ENCODE measurements at regions not wholly inside any gene's neighbourhood (a gene's known extent, or its start where the extent isn't known, plus 50 kb on each side); places are given as distances from the start of the nearest gene placed in this dataset.

- Histone ChIP-seq H3K36me3 (no peaks in the 10 kb centered on the region), H3K27ac (no peak overlapping the region), H3K4me3 (ENCODE audit: low read depth, low read length) (no peak overlapping the region), H3K27me3 (ENCODE audit: insufficient read depth, low read depth, severe bottlenecking) (peaks cover 73% of the 10 kb centered on the region), H3K9me3 (ENCODE audit: severe bottlenecking) (no peaks in the 10 kb centered on the region)
- DNase-seq, result no peak
- TF ChIP-seq CTCF (IDR thresholded peaks at IDR 0.05; ENCODE audit: low read depth, low read length), result no peak
These were observed 93.6 kb upstream of the GPR139 start for GRCh38 chr16:20167323-20167722.

- H3K27ac ChIP-seq, result no peak overlapping the region
- no peak for TF ChIP-seq CTCF (IDR thresholded peaks at IDR 0.05; ENCODE audit: low read depth, low read length)
- H3K4me3 ChIP-seq (ENCODE audit: low read depth, low read length), result no peak overlapping the region
- H3K9me3 ChIP-seq (ENCODE audit: severe bottlenecking), result no peaks in the 10 kb centered on the region
- no peak for DNase-seq
- no peaks in the 10 kb centered on the region for H3K36me3 ChIP-seq
- H3K27me3 ChIP-seq (ENCODE audit: insufficient read depth, low read depth, severe bottlenecking), result peaks cover 78% of the 10 kb centered on the region
These were observed 93.0 kb upstream of the GPR139 start for GRCh38 chr16:20166531-20167235.

GRCh38 chr16:20153444-20153843 lies 79.8 kb upstream of the GPR139 start:
- H3K27ac ChIP-seq, result no peak overlapping the region
- no peak for TF ChIP-seq CTCF (IDR thresholded peaks at IDR 0.05; ENCODE audit: low read depth, low read length)
- no peak for DNase-seq
- H3K4me3 ChIP-seq (ENCODE audit: low read depth, low read length), result no peak overlapping the region
- no peaks in the 10 kb centered on the region for H3K9me3 ChIP-seq (ENCODE audit: severe bottlenecking)
- no peaks in the 10 kb centered on the region for H3K36me3 ChIP-seq
- H3K27me3 ChIP-seq (ENCODE audit: insufficient read depth, low read depth, severe bottlenecking), result peaks cover 35% of the 10 kb centered on the region

GRCh38 chr16:20147091-20147490 lies 73.4 kb upstream of the GPR139 start:
- H3K4me3 ChIP-seq (ENCODE audit: low read depth, low read length), result no peak overlapping the region
- no peak for TF ChIP-seq CTCF (IDR thresholded peaks at IDR 0.05; ENCODE audit: low read depth, low read length)

GRCh38 chr16:20141956-20142355 lies 68.3 kb upstream of the GPR139 start:
- no peak for TF ChIP-seq CTCF (IDR thresholded peaks at IDR 0.05; ENCODE audit: low read depth, low read length)
- peaks cover 53% of the 10 kb centered on the region for H3K27me3 ChIP-seq (ENCODE audit: insufficient read depth, low read depth, severe bottlenecking)
- H3K27ac ChIP-seq, result no peak overlapping the region
- H3K9me3 ChIP-seq (ENCODE audit: severe bottlenecking), result no peaks in the 10 kb centered on the region
- no peak for DNase-seq
- no peaks in the 10 kb centered on the region for H3K36me3 ChIP-seq
- H3K4me3 ChIP-seq (ENCODE audit: low read depth, low read length), result no peak overlapping the region

More at GRCh38 chr16:20147091-20147490, 73.4 kb upstream of the GPR139 start:
- Histone ChIP-seq H3K36me3 (no peaks in the 10 kb centered on the region), H3K27ac (no peak overlapping the region), H3K27me3 (ENCODE audit: insufficient read depth, low read depth, severe bottlenecking) (peaks cover 53% of the 10 kb centered on the region), H3K9me3 (ENCODE audit: severe bottlenecking) (no peaks in the 10 kb centered on the region)
- no peak for DNase-seq

GRCh38 chr16:20137909-20138308 lies 64.2 kb upstream of the GPR139 start:
- H3K4me3 ChIP-seq (ENCODE audit: low read depth, low read length), result no peak overlapping the region
- TF ChIP-seq CTCF (IDR thresholded peaks at IDR 0.05; ENCODE audit: low read depth, low read length), result no peak
- H3K27ac ChIP-seq, result no peak overlapping the region
- no peaks in the 10 kb centered on the region for H3K9me3 ChIP-seq (ENCODE audit: severe bottlenecking)
- no peak for DNase-seq
- H3K27me3 ChIP-seq (ENCODE audit: insufficient read depth, low read depth, severe bottlenecking), result peaks cover 58% of the 10 kb centered on the region
- H3K36me3 ChIP-seq, result no peaks in the 10 kb centered on the region

Measured in WERI-Rb-1 (cell line).